HG03571 (cell line): ENCODE measurements at regions not wholly inside any gene's neighbourhood (a gene's known extent, or its start where the extent isn't known, plus 50 kb on each side); places are given as distances from the start of the nearest gene placed in this dataset.
"Not testable (repeated sequence)": the region's sequence is repeated elsewhere in the genome, so short reads cannot be mapped to it uniquely, and the experiment has no call there.

ENCODE experiments used
- ATAC-seq: cut with Tn5 transposase; IDR thresholded peaks from one replicate; pipeline ENCODE4 v1.9.1; 2021; ENCODE audit not compliant: unreplicated experiment

GRCh38 chr1:99441299-99442095, 177.2 kb downstream of the PLPPR4 start:
- ATAC-seq: no peak

GRCh38 chr1:99444211-99444927, 180.1 kb downstream of the PLPPR4 start:
- ATAC-seq: not testable (repeated sequence)

DNA sequence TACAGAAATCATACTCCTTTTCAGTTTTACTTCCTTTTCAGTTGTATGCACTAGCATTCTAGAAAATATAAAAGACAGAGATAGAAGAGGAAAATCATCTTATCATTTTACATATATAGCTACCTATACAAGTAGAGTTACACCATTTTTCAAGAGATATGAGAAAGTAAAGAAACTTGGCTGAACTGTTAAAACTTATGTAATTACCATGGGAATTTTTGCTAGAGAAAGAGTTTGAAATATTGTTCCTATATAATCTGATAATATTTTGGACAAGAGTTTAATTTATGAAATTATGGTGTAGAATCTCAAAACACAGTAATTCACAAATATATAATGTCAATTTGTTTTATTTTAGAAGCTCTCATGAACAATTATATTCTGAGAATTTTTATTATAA, 180.8 kb downstream of the PLPPR4 start:
- no peak for ATAC-seq

DNA sequence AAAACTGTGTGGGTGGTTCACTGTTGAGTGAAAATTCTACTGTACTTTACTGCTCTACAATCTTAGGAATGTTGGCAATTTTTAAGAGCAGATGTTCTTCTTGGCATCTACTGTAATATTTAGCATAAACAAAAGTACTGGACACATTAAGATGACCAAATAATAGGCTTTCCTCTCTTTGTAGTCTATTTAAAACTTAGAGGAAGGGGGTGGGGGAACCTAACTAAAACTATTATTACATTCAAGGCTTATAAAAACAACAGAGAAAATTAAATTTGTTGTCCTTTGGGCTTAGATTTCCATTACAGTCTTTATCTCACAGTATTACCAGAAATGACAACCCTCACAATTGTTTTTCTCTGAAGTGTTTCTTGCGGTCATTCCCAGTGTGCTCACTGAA, 181.2 kb downstream of the PLPPR4 start:
- no peak for ATAC-seq

DNA sequence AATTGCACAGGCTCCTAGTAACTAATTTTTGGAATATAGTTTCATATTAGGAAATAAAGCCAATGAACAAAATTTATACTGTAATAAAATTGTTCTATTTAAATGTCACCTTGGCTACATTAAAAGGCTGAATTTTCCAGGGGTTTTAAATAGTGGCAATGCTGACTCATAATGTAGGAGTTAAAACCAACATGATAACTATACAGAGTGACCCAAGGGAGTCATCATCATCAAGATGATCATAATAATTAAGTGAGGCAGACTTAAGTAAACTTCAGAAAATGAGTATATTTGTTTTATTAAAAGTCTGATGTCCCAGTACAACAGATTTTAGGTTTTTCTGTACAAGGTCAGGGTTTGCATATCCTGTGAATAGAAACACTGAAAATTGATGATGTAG, 183.4 kb downstream of the PLPPR4 start:
- no peak for ATAC-seq

DNA sequence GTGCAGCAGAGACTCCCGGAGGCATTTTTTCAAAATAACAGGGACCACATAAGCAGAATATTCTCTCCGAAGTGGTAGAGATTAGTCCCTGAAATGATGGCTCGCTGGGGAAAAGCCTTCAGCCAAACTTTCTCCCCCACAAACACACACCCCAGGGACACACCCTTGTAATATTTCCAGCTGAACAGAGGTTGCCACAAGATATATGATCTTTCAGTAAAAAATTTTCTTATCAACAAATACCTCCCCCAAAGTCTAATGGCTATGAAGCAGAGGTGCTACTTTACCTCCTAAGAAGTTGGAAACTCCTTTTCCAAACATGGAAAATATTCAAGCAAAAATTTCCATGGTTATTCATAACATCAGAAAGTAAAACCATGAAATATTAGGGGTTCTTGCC, 190.2 kb upstream of the PALMD start:
- no peak for ATAC-seq

GRCh38 chr1:99456536-99456935, 189.4 kb upstream of the PALMD start:
- no peak for ATAC-seq

DNA sequence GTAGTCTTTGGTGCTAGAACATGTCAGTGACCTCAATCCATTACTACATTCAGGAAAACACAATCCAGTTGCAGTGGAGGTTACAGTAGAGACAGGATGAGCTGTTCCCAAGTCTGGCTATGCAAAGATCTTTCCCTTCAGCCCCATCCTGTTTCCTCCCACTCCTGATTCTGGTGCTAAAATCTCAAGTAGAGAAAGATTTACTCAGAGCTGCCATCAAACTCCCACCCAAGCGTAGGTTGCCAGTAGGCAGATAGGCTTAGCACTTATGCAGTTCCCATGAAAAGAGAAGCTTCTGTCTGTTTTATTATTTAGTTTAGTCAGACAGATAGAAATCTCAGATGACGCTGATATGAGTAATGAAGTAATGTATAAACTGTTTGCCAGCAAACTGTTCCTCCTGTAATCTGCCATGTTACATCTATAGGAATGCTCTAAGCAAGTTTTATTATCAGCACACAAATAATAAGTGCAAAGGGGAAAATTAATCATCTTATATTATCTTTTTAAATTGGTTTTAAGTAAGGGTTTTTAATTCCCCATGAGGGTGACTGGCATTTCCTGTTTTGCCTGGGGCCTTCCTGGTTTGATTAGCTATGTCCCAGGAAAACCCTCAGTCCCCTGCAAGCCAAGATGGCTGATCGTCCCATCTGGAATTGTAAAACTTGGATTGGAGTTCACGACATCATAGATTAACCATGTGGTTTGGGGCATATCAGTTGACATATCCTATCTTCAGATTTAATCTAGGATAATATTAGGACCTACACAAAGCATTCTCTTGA, 188.3 kb upstream of the PALMD start:
- no peak for ATAC-seq

DNA sequence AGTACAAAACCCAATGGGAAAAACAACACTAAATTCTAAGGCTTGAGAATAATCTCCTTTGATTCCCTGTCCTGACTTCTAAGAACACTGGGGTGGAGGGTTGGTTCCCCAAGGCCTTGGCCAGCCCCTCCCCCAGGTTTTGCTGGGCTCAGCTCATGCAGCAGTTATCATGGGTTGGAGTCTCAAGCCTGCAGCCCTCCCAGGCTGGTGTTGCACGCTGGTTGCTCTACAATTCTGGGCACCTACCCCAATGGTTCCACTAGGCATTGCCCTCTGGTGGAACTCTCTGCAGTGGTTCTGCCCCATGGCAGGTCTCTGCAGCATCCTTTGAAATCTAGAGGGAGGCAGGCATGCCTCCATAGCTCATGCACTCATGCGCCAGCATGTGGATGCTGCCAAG, 184.4 kb upstream of the PALMD start:
- ATAC-seq: no peak

DNA sequence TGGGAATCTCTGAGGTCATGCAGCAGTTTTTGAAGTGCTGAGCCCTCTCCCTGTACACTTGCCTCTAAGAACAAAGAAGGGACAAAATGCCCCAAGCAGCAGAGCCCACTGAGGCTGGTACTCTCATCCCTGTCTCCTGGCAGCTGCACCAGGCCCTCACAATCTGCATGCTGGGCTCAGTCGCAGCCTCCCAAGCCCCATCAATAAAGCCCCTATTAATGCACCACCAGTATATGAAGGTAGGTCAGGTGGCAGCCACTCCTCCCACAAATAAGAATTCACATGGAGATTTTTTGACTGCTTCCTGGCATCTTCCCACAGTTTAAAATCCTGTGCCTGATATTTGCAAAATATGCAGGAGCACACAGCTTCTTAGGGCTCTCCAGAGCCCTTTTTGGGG, 181.2 kb upstream of the PALMD start:
- ATAC-seq: no peak

- no peak for ATAC-seq
These were observed 180.6 kb upstream of the PALMD start for GRCh38 chr1:99465176-99465900.

GRCh38 chr1:99467645-99468044, 178.3 kb upstream of the PALMD start:
- no peak for ATAC-seq

GRCh38 chr1:99469550-99469971, 176.4 kb upstream of the PALMD start:
- no peak for ATAC-seq

DNA sequence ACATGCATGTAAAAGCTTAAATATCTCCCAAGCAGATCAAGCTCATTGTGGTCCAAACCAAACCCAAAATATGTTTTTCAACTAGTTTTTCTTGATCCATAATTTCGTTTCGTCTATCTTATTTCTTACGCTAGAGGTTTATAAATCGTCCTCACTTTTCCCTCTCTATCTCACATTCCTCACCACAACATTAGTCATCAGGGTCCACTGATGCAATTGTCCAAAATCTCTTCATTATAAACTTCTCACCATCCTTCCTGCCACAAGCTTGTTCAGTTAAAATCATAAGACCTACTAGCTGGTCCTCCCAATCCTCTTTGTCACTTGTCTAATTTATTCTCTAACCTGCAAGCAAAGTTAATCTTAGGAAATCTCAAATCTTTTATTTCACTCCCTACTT, 173.0 kb upstream of the PALMD start:
- no peak for ATAC-seq

DNA sequence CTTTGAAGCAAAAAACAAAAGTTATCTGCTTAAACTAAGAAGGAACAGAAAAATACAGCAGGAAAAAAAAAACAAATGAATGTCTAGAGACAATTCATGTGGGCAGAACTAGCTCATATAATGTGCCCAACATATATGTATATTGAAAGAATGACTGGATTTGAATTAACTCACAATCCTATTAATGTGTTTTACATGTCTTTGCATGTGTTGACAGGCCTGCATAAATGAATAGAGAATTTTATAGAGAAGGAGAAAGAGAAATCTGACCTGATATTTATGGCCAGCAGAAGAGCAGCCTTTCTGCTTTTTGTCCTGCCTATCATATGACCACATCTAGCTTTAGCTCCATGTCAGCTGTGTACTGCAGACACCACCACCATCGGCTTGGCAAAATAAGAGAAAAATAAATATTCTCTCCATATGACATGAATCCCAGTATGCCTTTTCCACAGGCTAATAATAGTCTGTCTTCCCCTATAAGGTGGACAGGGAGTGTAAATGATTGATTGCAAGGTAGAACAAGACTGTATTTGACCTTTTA, 171.5 kb upstream of the PALMD start:
- no peak for ATAC-seq

DNA sequence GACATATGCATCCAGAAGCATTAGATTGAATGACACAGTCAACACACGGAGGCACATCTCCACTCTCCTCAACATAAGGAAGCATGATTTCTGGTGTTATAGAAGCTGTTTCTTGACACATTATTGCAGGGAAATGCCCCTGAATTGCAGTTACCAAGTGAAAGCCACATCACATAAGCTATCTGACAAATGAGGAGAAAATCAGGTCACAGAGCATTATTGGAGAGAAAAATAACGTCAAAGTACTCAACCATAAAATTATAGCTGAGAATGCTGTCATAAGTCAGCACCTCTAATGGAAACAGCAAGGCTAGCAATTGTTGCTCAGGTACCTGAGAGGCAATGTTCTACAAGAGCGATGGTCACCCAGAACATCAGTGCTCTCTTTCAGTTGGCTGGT, 169.9 kb upstream of the PALMD start:
- no peak for ATAC-seq

DNA sequence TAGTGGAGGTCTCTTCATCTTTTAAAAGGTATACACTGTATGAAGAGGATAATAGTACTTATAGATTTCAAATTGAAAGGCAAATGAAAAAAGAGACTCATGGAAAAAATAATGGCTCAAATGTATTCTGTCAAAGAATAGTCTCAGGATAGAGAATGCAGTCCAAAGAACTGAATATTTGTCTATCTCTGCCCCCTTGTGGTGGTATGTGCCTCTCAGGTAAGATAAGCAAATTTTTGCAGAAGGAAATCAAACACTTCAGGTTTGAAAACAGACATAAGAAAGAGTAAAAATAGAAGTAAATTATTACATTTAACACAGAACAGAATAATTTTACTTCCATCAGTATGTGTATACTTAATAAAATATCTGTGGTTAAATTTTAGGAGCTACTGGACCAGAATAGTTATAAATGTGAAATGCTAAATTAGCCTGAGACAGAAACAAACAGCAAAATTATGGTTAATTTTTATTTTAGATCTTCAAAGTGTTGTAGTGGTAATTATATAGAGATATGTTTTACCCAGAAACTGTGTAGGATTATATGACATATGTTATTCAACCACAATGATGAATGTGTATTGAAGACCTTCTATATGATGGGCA, 164.4 kb upstream of the PALMD start:
- ATAC-seq: no peak

- no peak for ATAC-seq
These were observed 163.6 kb upstream of the PALMD start for GRCh38 chr1:99482286-99482685.

DNA sequence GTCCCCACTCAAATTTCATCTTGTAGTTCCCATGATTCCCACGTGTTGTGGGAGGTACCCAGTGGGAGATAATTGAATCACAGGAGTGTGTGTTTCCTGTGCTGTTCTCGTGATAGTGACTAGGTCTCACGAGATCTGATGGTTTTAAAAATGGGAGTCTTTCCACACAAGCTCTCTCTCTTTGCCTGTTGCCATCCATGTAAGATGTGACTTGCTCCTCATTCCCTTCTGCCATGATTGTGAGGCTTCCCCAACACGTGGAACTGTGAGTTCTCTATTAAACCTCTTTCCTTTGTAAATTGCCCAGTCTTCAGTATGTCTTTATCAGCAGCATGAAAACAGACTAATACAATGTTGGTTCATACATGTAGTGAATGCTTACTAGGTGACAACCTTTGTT, 163.2 kb upstream of the PALMD start:
- no peak for ATAC-seq

GRCh38 chr1:99490031-99490430, 155.9 kb upstream of the PALMD start:
- no peak for ATAC-seq
